ENCODE measurements at regions not wholly inside any gene's neighbourhood (a gene's known extent, or its start where the extent isn't known, plus 50 kb on each side); places are given as distances from the start of the nearest gene placed in this dataset.

DNA sequence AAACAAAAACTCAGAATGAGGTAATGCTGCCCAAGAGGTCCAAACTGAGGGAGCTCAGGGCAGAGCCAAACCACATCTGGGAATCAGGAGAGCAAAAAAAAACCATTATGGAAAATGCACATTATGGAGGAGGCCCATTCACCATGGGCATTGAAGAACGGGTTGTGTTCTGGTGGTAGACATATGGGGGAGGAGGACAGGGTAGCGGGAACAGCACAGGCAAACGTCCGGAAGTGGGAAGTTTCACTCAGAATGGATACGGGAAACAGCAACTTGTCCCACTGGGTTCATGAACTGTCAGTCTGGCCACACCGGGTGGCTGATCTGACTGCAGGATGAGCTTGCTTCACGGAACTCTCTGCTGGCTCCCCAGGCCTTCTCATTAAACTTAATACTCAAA lies 139.7 kb downstream of the RRAGC start:
- Histone ChIP-seq H3K79me2 (ENCODE audit: insufficient read depth, low read length) (no peaks in the 10 kb centered on the region), H3K9me2 (ENCODE audit: insufficient read depth) (no peaks in the 10 kb centered on the region), H4K20me1 (ENCODE audit: insufficient read depth) (no peaks in the 10 kb centered on the region), H3K4me1 (ENCODE audit: control insufficient read depth in 1 of 2, insufficient read depth in 2 of 2, low read length in 2 of 2) (no peaks in the 10 kb centered on the region), H3K9me3 (ENCODE audit: control insufficient read depth in 1 of 2, insufficient read depth in 1 of 2, low read depth in 1 of 2, low read length in 2 of 2) (no peaks in the 10 kb centered on the region), H3K27me3 (ENCODE audit: insufficient read depth, low read length) (peaks cover 37% of the 10 kb centered on the region), H3K36me3 (ENCODE audit: control insufficient read depth in 1 of 2, insufficient read depth in 2 of 2, low read length in 2 of 2) (no peaks in the 10 kb centered on the region), H3K9ac (ENCODE audit: low read length) (no peak overlapping the region), H3K4me3 (replicated peaks in 1 of 2; ENCODE audit: low read depth in 1 of 2, low read length in 2 of 2) (no peak overlapping the region), H2AFZ (ENCODE audit: low read depth, low read length, poor library complexity, severe bottlenecking) (no peak overlapping the region), H3K27ac (ENCODE audit: low read depth, low read length) (no peak overlapping the region), H3K4me2 (ENCODE audit: low read length) (no peak overlapping the region)
- TF ChIP-seq ATF3 (IDR thresholded peaks at IDR 0.05) (no peak), EZH2 (IDR thresholded peaks at IDR 0.05) (no peak), YY1 (IDR thresholded peaks at IDR 0.05; ENCODE audit: extremely low read depth, insufficient replicate concordance, low read depth, low read length) (no peak), MAX (IDR thresholded peaks at IDR 0.05) (no peak), EZH2phosphoT487 (IDR thresholded peaks at IDR 0.05; ENCODE audit: borderline replicate concordance) (no peak), CBX3 (IDR thresholded peaks at IDR 0.05; ENCODE audit: low read depth) (no peak), ZNF274 (IDR thresholded peaks at IDR 0.05; ENCODE audit: low read depth, low read length) (no peak), ZBTB33 (IDR thresholded peaks at IDR 0.05; ENCODE audit: extremely low read depth, insufficient replicate concordance, low read length) (no peak), SIN3A (IDR thresholded peaks at IDR 0.05; ENCODE audit: low read depth) (no peak), SRF (IDR thresholded peaks at IDR 0.05; ENCODE audit: low read depth) (no peak), FOSL1 (IDR thresholded peaks at IDR 0.05; ENCODE audit: low read depth) (no peak), RAD21 (IDR thresholded peaks at IDR 0.05; ENCODE audit: low read depth) (no peak)
- TF ChIP-seq, protein P1, sequence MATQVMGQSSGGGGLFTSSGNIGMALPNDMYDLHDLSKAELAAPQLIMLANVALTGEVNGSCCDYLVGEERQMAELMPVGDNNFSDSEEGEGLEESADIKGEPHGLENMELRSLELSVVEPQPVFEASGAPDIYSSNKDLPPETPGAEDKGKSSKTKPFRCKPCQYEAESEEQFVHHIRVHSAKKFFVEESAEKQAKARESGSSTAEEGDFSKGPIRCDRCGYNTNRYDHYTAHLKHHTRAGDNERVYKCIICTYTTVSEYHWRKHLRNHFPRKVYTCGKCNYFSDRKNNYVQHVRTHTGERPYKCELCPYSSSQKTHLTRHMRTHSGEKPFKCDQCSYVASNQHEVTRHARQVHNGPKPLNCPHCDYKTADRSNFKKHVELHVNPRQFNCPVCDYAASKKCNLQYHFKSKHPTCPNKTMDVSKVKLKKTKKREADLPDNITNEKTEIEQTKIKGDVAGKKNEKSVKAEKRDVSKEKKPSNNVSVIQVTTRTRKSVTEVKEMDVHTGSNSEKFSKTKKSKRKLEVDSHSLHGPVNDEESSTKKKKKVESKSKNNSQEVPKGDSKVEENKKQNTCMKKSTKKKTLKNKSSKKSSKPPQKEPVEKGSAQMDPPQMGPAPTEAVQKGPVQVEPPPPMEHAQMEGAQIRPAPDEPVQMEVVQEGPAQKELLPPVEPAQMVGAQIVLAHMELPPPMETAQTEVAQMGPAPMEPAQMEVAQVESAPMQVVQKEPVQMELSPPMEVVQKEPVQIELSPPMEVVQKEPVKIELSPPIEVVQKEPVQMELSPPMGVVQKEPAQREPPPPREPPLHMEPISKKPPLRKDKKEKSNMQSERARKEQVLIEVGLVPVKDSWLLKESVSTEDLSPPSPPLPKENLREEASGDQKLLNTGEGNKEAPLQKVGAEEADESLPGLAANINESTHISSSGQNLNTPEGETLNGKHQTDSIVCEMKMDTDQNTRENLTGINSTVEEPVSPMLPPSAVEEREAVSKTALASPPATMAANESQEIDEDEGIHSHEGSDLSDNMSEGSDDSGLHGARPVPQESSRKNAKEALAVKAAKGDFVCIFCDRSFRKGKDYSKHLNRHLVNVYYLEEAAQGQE (IDR thresholded peaks at IDR 0.05; ENCODE audit: low read depth), result no peak
- POLR2A ChIA-PET, result no interaction called here
- BruUV-seq (replicated peaks), result no TSS peak
- DNase-seq (ENCODE audit: low read depth, low spot score), result no peak
- no peak for ATAC-seq
- CTCF ChIA-PET, result no interaction called here
- RAD21 ChIA-PET (ENCODE audit: low non-redundant PET in 1 of 2, low total read pairs in 2 of 2, uncharacterized antibody in 2 of 2, unreplicated experiment in 2 of 2), result no interaction called here
- intact Hi-C loops (cut with micrococcal nuclease), result no loop called here
